ENCODE measurements at regions not wholly inside any gene's neighbourhood (a gene's known extent, or its start where the extent isn't known, plus 50 kb on each side); places are given as distances from the start of the nearest gene placed in this dataset.

DNA sequence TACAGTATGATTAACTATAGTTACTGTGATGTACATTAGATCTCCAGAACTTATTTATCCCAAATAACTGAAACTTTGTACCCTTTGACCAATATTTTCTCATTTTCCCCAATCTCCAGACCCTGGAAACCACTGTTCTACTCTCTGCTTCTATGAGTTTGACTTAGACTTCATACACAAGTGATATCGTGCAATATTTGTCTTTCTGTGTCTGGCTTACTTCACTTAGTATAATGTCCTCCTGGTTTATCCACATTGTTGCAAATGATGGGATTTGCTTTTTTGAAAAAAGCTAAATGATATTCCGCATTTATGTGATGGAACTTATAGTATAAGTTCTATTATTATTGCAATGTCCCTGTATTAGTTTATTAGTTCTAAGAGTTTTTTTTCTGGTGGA is 81.8 kb upstream of the SOD3 start:
- H3K9ac ChIP-seq (ENCODE audit: low read length in 2 of 2) = no peak overlapping the region
- no peaks in the 10 kb centered on the region for H3K9me3 ChIP-seq (ENCODE audit: control insufficient read depth in 2 of 2, low read length in 2 of 2)
- H3K4me1 ChIP-seq (ENCODE audit: control insufficient read depth, insufficient read depth, low read length) = no peaks in the 10 kb centered on the region
- H3K27ac ChIP-seq (ENCODE audit: low read length) = no peak overlapping the region
- no peaks in the 10 kb centered on the region for H3K27me3 ChIP-seq (ENCODE audit: control insufficient read depth in 1 of 2, insufficient read depth in 2 of 2, low read length in 2 of 2)
- H3K4me3 ChIP-seq (ENCODE audit: low read length in 2 of 2) = no peak overlapping the region
- no peaks in the 10 kb centered on the region for H3K36me3 ChIP-seq (ENCODE audit: control insufficient read depth in 2 of 2, insufficient read depth in 2 of 2, low read length in 2 of 2)

DNA sequence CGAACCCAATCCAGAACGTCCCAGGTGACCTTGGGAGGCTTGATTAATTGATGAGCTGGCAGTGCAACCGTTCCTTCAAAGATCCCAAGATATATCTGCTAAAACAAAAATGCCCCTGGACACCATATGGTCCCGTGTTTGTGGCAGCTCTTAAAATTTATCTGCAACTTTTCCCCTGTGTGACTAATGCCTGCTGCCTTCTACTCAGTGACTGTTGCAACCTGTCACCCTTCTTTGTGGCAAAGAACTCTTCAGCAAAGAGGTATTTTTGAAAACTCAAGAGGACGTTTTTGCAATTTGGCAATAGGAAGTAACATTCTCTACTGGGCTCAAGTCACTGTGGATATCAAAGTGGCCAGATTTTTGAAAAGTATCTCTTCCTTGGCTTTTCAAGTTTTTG is 75.8 kb upstream of the SOD3 start:
- Histone ChIP-seq H3K36me3 (ENCODE audit: control insufficient read depth in 2 of 2, insufficient read depth in 2 of 2, low read length in 2 of 2) (no peaks in the 10 kb centered on the region), H3K4me3 (ENCODE audit: low read length in 2 of 2) (no peak overlapping the region), H3K9ac (ENCODE audit: low read length in 2 of 2) (no peak overlapping the region), H3K4me1 (ENCODE audit: control insufficient read depth, insufficient read depth, low read length) (no peaks in the 10 kb centered on the region), H3K9me3 (ENCODE audit: control insufficient read depth in 2 of 2, low read length in 2 of 2) (no peaks in the 10 kb centered on the region), H3K27me3 (ENCODE audit: control insufficient read depth in 1 of 2, insufficient read depth in 2 of 2, low read length in 2 of 2) (no peaks in the 10 kb centered on the region), H3K27ac (ENCODE audit: low read length) (no peak overlapping the region)

DNA sequence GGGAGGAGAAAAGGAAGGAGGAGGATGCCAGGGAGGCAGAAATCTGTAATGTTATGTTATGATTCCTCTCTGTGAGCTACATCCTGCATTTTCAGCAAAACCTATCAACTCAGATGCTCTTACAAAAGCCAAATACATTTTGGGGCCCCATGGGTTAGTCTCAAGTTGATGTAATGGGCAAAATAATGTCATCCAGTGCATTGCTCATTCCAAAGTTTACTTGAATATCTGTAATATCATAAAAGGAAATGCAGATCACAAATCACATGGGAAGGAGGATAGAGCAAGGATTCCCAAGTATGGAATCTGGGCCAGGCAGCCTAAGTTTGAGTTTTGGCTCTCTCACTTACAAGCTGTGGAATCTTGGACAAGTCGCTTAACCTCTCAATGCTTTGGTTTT is 74.9 kb upstream of the SOD3 start:
- no peaks in the 10 kb centered on the region for H3K27me3 ChIP-seq (ENCODE audit: control insufficient read depth in 1 of 2, insufficient read depth in 2 of 2, low read length in 2 of 2)
- H3K9ac ChIP-seq (ENCODE audit: low read length in 2 of 2) = no peak overlapping the region
- no peaks in the 10 kb centered on the region for H3K9me3 ChIP-seq (ENCODE audit: control insufficient read depth in 2 of 2, low read length in 2 of 2)
- H3K4me3 ChIP-seq (ENCODE audit: low read length in 2 of 2) = no peak overlapping the region
- H3K27ac ChIP-seq (ENCODE audit: low read length) = no peak overlapping the region
- H3K36me3 ChIP-seq (ENCODE audit: control insufficient read depth in 2 of 2, insufficient read depth in 2 of 2, low read length in 2 of 2) = no peaks in the 10 kb centered on the region
- no peaks in the 10 kb centered on the region for H3K4me1 ChIP-seq (ENCODE audit: control insufficient read depth, insufficient read depth, low read length)

DNA sequence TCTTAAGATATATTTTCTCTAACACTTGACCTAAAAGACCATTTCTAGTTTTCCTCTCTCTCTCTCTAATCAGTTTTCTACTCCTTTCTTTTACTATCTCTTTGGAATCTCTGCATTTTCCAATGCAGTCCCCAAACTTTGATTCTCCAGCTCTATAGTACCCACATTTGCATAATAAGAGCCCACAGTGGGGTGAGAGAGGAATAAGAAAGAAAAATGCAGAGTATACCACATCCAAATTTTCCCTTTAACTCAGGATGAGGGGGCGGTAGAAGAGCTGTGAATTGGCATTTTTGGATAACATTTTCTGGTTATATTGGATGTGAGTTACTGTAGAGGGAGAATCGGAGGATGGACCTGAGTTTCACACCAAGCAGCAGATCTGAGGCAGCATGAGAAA is 74.4 kb upstream of the SOD3 start:
- Histone ChIP-seq H3K9ac (ENCODE audit: low read length in 2 of 2) (no peak overlapping the region), H3K27ac (ENCODE audit: low read length) (no peak overlapping the region), H3K9me3 (ENCODE audit: control insufficient read depth in 2 of 2, low read length in 2 of 2) (no peaks in the 10 kb centered on the region), H3K4me1 (ENCODE audit: control insufficient read depth, insufficient read depth, low read length) (no peaks in the 10 kb centered on the region), H3K36me3 (ENCODE audit: control insufficient read depth in 2 of 2, insufficient read depth in 2 of 2, low read length in 2 of 2) (no peaks in the 10 kb centered on the region), H3K4me3 (ENCODE audit: low read length in 2 of 2) (no peak overlapping the region), H3K27me3 (ENCODE audit: control insufficient read depth in 1 of 2, insufficient read depth in 2 of 2, low read length in 2 of 2) (no peaks in the 10 kb centered on the region)

DNA sequence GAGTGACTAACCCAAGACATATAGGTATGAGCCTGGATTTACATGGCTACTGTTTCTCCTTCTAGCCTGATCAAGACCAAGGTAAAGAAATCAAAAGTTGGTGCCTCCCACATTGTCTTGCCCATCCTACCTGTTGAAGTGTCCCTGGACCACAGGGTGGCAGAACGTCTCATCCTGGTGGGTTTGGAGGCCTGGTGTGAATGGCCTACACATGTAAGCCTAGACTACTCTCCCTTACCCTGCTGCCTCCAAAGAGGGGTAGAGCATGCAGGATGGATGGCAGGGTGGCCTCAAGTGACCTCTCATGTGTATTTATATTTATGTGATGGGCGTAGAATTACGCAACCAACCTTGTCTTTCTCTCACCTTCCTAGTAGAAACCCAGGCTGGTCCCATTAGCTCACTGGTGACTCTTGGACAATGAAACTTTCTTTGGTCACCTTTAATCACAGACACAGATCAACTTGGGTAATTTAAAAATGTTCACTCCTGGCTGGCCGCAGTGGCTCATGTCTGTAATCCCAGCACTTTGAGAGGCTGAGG is 73.3 kb upstream of the SOD3 start:
- H3K4me1 ChIP-seq (ENCODE audit: control insufficient read depth, insufficient read depth, low read length) = no peaks in the 10 kb centered on the region
- no peaks in the 10 kb centered on the region for H3K27me3 ChIP-seq (ENCODE audit: control insufficient read depth in 1 of 2, insufficient read depth in 2 of 2, low read length in 2 of 2)
- no peaks in the 10 kb centered on the region for H3K36me3 ChIP-seq (ENCODE audit: control insufficient read depth in 2 of 2, insufficient read depth in 2 of 2, low read length in 2 of 2)
- H3K27ac ChIP-seq (ENCODE audit: low read length) = no peak overlapping the region
- H3K9me3 ChIP-seq (ENCODE audit: control insufficient read depth in 2 of 2, low read length in 2 of 2) = no peaks in the 10 kb centered on the region
- no peak overlapping the region for H3K4me3 ChIP-seq (ENCODE audit: low read length in 2 of 2)
- H3K9ac ChIP-seq (ENCODE audit: low read length in 2 of 2) = no peak overlapping the region

DNA sequence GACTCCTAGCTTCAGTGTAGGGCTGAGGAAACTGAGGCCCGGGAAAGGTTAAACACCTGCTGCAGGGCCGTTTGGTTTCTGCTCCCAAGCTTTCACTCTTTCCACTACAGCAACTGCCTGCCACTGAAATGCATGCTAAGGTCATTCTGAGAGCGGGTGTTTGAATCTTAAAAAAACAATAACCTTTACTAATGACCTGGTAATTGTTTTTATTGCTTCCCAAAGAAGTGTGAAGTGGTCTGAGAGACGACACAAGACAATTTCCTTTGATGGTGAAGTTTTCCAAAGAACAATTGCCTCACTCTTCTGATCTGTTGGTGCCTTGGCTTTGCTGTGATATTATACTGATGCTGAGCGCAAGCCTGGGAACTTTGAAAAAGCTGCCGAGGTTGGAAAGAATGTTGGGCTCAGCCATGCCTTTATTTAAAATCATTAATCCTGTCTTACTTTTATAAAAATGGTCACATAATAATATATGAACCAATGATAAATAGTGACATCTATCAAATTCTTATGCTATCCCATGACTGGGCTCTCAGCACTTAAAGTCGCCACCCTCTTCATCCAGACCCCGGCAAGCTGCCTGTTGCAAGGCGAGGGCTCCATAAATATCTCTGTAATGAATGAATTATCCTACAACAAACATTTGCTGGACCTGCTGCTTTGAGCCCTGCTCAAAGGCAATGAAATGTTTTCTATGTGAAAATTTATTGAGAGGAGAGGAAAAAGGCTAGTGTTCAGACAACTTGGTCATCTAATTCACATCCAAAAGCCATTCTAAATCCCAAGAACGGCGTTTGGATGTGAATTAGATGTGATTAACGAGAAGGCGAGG is 67.8 kb upstream of the SOD3 start:
- no peaks in the 10 kb centered on the region for H3K9me3 ChIP-seq (ENCODE audit: control insufficient read depth in 2 of 2, low read length in 2 of 2)
- H3K36me3 ChIP-seq (ENCODE audit: control insufficient read depth in 2 of 2, insufficient read depth in 2 of 2, low read length in 2 of 2) = no peaks in the 10 kb centered on the region
- no peak overlapping the region for H3K27ac ChIP-seq (ENCODE audit: low read length)
- no peak overlapping the region for H3K9ac ChIP-seq (ENCODE audit: low read length in 2 of 2)
- H3K4me3 ChIP-seq (ENCODE audit: low read length in 2 of 2) = no peak overlapping the region
- peaks cover 5% of the 10 kb centered on the region for H3K4me1 ChIP-seq (ENCODE audit: control insufficient read depth, insufficient read depth, low read length)
- H3K27me3 ChIP-seq (ENCODE audit: control insufficient read depth in 1 of 2, insufficient read depth in 2 of 2, low read length in 2 of 2) = no peaks in the 10 kb centered on the region

DNA sequence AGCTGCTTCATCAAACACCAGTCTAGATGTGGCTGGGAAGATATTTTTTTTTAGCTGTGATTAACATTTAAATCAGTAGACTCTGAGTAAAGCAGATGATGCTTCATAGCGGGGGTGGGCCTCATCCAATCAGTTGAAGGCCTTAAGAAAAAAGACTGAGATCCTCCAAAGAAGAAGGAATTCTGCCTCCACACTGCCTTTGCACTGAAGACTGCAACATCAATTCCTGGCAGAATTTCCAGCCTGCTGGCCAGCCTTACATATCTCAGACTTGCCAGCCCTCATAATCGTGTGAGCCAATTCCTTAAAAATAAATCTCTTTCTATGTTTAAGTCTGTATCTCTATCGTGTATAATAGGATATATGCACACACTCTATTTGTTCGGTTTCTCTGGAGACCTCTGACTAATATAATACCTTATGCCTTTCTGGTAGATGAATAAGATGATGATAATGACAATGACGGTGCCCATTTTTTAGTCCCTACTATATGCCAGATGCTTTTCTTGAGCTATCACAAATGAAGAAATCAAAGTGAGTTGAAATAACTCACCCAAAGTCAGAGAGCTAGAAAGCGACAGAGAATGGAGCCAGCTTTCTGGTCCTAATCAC is 66.1 kb upstream of the SOD3 start:
- no peak overlapping the region for H3K4me3 ChIP-seq (ENCODE audit: low read length in 2 of 2)
- no peaks in the 10 kb centered on the region for H3K36me3 ChIP-seq (ENCODE audit: control insufficient read depth in 2 of 2, insufficient read depth in 2 of 2, low read length in 2 of 2)
- no peak overlapping the region for H3K27ac ChIP-seq (ENCODE audit: low read length)
- H3K9ac ChIP-seq (ENCODE audit: low read length in 2 of 2) = no peak overlapping the region
- H3K27me3 ChIP-seq (ENCODE audit: control insufficient read depth in 1 of 2, insufficient read depth in 2 of 2, low read length in 2 of 2) = no peaks in the 10 kb centered on the region
- no peaks in the 10 kb centered on the region for H3K9me3 ChIP-seq (ENCODE audit: control insufficient read depth in 2 of 2, low read length in 2 of 2)
- H3K4me1 ChIP-seq (ENCODE audit: control insufficient read depth, insufficient read depth, low read length) = peaks cover 5% of the 10 kb centered on the region

DNA sequence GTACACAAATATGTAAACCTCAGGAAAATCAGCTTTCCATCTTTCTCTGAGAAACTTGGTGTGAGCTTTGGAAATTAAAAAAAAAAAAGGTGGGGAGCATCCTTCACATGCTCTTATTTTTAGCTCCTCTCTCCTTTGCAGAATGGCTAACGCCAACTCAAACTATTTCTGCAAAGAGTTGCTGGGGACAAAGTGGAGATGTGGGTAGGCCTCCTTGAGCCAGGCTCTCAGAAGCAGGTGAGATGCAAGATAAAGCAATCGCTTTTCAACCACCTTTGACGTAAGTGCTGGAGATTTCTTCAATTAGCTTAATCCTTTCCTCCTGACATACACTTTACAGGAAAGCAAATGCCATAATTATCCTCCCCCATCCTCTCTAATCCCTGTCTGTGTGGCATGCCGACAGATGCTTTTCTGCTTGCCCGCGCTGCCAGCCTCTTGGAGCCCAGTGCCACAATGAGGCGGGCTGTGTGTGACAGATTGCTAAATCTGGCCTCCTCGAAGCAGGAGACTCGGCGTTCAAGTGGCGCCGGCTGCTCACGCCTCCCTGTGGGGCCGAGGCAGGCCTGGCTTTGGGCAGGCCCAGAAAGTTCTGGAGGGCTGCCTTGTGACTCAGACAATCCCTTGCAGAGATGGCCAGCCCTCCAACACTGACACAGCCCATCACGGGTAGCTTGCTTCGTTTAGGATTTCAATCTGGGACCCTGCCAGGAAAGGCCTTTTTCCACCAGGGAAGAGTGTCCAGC is 64.9 kb upstream of the SOD3 start:
- no peak overlapping the region for H3K27ac ChIP-seq (ENCODE audit: low read length)
- no peaks in the 10 kb centered on the region for H3K9me3 ChIP-seq (ENCODE audit: control insufficient read depth in 2 of 2, low read length in 2 of 2)
- peaks cover 11% of the 10 kb centered on the region for H3K4me1 ChIP-seq (ENCODE audit: control insufficient read depth, insufficient read depth, low read length)
- H3K27me3 ChIP-seq (ENCODE audit: control insufficient read depth in 1 of 2, insufficient read depth in 2 of 2, low read length in 2 of 2) = no peaks in the 10 kb centered on the region
- no peaks in the 10 kb centered on the region for H3K36me3 ChIP-seq (ENCODE audit: control insufficient read depth in 2 of 2, insufficient read depth in 2 of 2, low read length in 2 of 2)
- H3K4me3 ChIP-seq (ENCODE audit: low read length in 2 of 2) = no peak overlapping the region
- no peak overlapping the region for H3K9ac ChIP-seq (ENCODE audit: low read length in 2 of 2)

DNA sequence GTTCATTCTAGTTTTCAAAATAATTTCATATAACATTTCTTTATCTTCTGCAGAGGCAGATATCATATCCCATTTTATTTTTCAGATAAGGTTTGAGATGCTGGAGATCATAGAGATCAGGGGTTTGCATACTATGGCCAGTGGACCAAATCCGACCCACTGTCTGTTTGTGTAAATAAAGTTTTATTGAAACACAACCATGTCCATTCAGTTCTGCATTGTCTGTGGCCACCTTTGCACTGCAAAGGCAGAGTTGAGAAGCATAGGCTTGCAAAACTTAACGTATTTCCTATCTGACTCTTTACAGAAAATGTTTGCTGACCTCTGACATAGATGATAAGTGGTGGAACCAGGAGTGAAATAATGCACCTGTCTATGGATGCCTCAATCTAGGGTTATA is 63.9 kb upstream of the SOD3 start:
- peaks cover 11% of the 10 kb centered on the region for H3K4me1 ChIP-seq (ENCODE audit: control insufficient read depth, insufficient read depth, low read length)

DNA sequence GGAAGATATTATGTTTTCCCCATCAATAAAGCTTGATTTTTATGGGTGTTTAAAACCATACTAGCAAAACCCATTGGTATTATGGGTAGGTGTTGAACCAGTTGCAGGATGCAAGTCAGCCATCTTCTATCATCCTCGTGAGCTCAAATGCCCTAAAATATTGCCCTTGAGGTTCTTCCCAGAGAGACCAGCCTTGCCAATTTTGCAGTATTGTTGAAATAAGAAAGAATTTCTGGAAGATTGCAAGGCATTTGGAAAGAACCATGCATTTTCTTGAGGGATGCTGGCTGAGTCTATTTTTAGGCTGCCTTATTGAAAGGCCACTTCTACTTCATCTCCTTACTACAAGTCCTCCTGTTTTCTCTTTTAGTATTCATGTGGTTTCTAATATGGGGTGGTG is 60.9 kb upstream of the SOD3 start:
- H3K9me3 ChIP-seq (ENCODE audit: control insufficient read depth in 2 of 2, low read length in 2 of 2) = no peaks in the 10 kb centered on the region
- H3K27ac ChIP-seq (ENCODE audit: low read length) = no peak overlapping the region

More for the DNA sequence above, 63.9 kb upstream of the SOD3 start:
- no peaks in the 10 kb centered on the region for H3K27me3 ChIP-seq (ENCODE audit: control insufficient read depth in 1 of 2, insufficient read depth in 2 of 2, low read length in 2 of 2)
- H3K4me3 ChIP-seq (ENCODE audit: low read length in 2 of 2) = no peak overlapping the region
- H3K36me3 ChIP-seq (ENCODE audit: control insufficient read depth in 2 of 2, insufficient read depth in 2 of 2, low read length in 2 of 2) = no peaks in the 10 kb centered on the region
- no peak overlapping the region for H3K9ac ChIP-seq (ENCODE audit: low read length in 2 of 2)
- no peaks in the 10 kb centered on the region for H3K9me3 ChIP-seq (ENCODE audit: control insufficient read depth in 2 of 2, low read length in 2 of 2)
- H3K27ac ChIP-seq (ENCODE audit: low read length) = no peak overlapping the region

More for the DNA sequence above, 60.9 kb upstream of the SOD3 start:
- H3K27me3 ChIP-seq (ENCODE audit: control insufficient read depth in 1 of 2, insufficient read depth in 2 of 2, low read length in 2 of 2) = no peaks in the 10 kb centered on the region
- H3K4me1 ChIP-seq (ENCODE audit: control insufficient read depth, insufficient read depth, low read length) = peaks cover 11% of the 10 kb centered on the region
- no peak overlapping the region for H3K4me3 ChIP-seq (ENCODE audit: low read length in 2 of 2)
- H3K9ac ChIP-seq (ENCODE audit: low read length in 2 of 2) = no peak overlapping the region
- no peaks in the 10 kb centered on the region for H3K36me3 ChIP-seq (ENCODE audit: control insufficient read depth in 2 of 2, insufficient read depth in 2 of 2, low read length in 2 of 2)

Data from stomach smooth muscle (tissue), 2 donors.